GM12878 (cell line): ENCODE measurements at regions not wholly inside any gene's neighbourhood (a gene's known extent, or its start where the extent isn't known, plus 50 kb on each side); places are given as distances from the start of the nearest gene placed in this dataset.

Experiments
- CREM ChIP-seq: IDR thresholded peaks from 2 replicates; pipeline ENCODE4 v1.6.1; 2014; ENCODE audit warnings: antibody characterized with exemption, low read depth
- CTCF ChIP-seq, 3 experiments: IDR thresholded peaks in 2 of 3; conservative IDR thresholded peaks in 1 of 3; 2 replicates each; pipeline ENCODE4 v1.5.1; 2011; ENCODE audit warnings: low read depth in 3 of 3, low read length in 3 of 3, mild to moderate bottlenecking in 3 of 3, control low read depth in 2 of 3, moderate library complexity in 2 of 3, inconsistent platforms in 1 of 3, mixed read lengths in 1 of 3; ENCODE audit not compliant: control insufficient read depth in 2 of 3, insufficient read depth in 1 of 3; ENCODE audit errors: extremely low read depth in 1 of 3
- GATAD2B ChIP-seq: fragments of 450-650 bp; conservative IDR thresholded peaks from 2 replicates; pipeline ENCODE4 v1.6.1; 2017; ENCODE audit warnings: low read depth, mild to moderate bottlenecking, moderate library complexity
- POLR2A ChIP-seq: IDR thresholded peaks from 2 replicates; pipeline ENCODE4 v1.6.1; 2011; ENCODE audit warnings: low read depth, mild to moderate bottlenecking, low read length
- RAD51 ChIP-seq: fragments of 450-650 bp; IDR thresholded peaks from 2 replicates; pipeline ENCODE4 v1.6.1; 2016; ENCODE audit warnings: moderate library complexity, mild to moderate bottlenecking, inconsistent platforms
- SMC3 ChIP-seq: IDR thresholded peaks from 2 replicates; pipeline ENCODE4 v1.6.1; 2011; ENCODE audit warnings: low read length, improper control_type of control experiment, borderline replicate concordance
- YY1 ChIP-seq: IDR thresholded peaks from 2 replicates; pipeline ENCODE4 v1.6.1; 2011; ENCODE audit warnings: low read depth, mild to moderate bottlenecking, low read length
- ZNF274 ChIP-seq: IDR thresholded peaks from one replicate; pipeline ENCODE4 v1.8.0; 2011; ENCODE audit not compliant: insufficient read length, insufficient read depth

GRCh38 chr5:54869691-54870090 lies 115.7 kb downstream of the ESM1 start:
- no peak for TF ChIP-seq SMC3
- TF ChIP-seq CREM = no peak
- TF ChIP-seq YY1 = no peak
- no peak for TF ChIP-seq GATAD2B
- TF ChIP-seq POLR2A = no peak
- no peak for TF ChIP-seq RAD51
- no peak for TF ChIP-seq CTCF (IDR thresholded peaks at IDR 0.05 in 2 of 3, conservative IDR thresholded peaks at IDR 0.05 in 1 of 3; ENCODE audit: control insufficient read depth in 2 of 3, extremely low read depth in 1 of 3, insufficient read depth in 1 of 3, low read depth in 3 of 3, low read length in 3 of 3)
- TF ChIP-seq ZNF274 = no peak
